Astrocyte (in vitro differentiated cells and primary cell): ENCODE measurements at regions not wholly inside any gene's neighbourhood (a gene's known extent, or its start where the extent isn't known, plus 50 kb on each side); places are given as distances from the start of the nearest gene placed in this dataset.

Source experiments
- DNase-seq: peaks from one replicate; pipeline ENCODE4 v3.0.0-alpha.2; 2010; ENCODE audit warnings: low read depth
- FAIRE-seq: peaks from 2 replicates; lab custom pipeline; 2011; peaks lifted over from hg19 to GRCh38; lab: Jason Lieb, UNC
- H2AFZ ChIP-seq: 2 replicates; pipeline ENCODE4 v1.6.0; 2012; ENCODE audit warnings: low read depth, low read length, inconsistent platforms
- H3K27ac ChIP-seq: 2 replicates; pipeline ENCODE4 v1.5.1; 2011; ENCODE audit warnings: low read depth, low read length, inconsistent platforms
- H3K27me3 ChIP-seq: 2 replicates; pipeline ENCODE4 v1.6.0; 2011; ENCODE audit warnings: low read length, inconsistent platforms; ENCODE audit not compliant: insufficient read depth
- H3K36me3 ChIP-seq: 2 replicates; pipeline ENCODE4 v1.5.1; 2011; ENCODE audit warnings: low read length, inconsistent platforms; ENCODE audit not compliant: insufficient read depth
- H3K4me1 ChIP-seq: 2 replicates; pipeline ENCODE4 v1.5.1; 2011; ENCODE audit warnings: low read length, inconsistent platforms; ENCODE audit not compliant: insufficient read depth
- H3K4me2 ChIP-seq: 2 replicates; pipeline ENCODE4 v1.6.0; 2012; ENCODE audit warnings: low read length, inconsistent platforms
- H3K4me3 ChIP-seq: 2 replicates; pipeline ENCODE4 v1.5.1; 2011; ENCODE audit warnings: low read depth, mild to moderate bottlenecking, low read length, inconsistent platforms; ENCODE audit not compliant: insufficient read depth
- H3K79me2 ChIP-seq: 2 replicates; pipeline ENCODE4 v1.6.0; 2012; ENCODE audit warnings: mild to moderate bottlenecking, low read length, inconsistent platforms; ENCODE audit not compliant: insufficient read depth
- H3K9ac ChIP-seq: 2 replicates; pipeline ENCODE4 v1.6.0; 2012; ENCODE audit warnings: mild to moderate bottlenecking, low read length, inconsistent platforms
- H3K9me3 ChIP-seq: 2 replicates; pipeline ENCODE4 v1.5.1; 2012; ENCODE audit warnings: low read depth, mild to moderate bottlenecking, low read length, inconsistent platforms; ENCODE audit not compliant: insufficient read depth
- H4K20me1 ChIP-seq: 2 replicates; pipeline ENCODE4 v1.6.0; 2012; ENCODE audit warnings: low read length, inconsistent platforms; ENCODE audit not compliant: insufficient read depth
- H3K27ac Mint-ChIP-seq: one replicate; pipeline ENCODE4 v1.8.0; 2021; ENCODE audit warnings: mild to moderate bottlenecking, mixed read lengths; ENCODE audit not compliant: unreplicated experiment
- H3K27me3 Mint-ChIP-seq: one replicate; pipeline ENCODE4 v1.8.0; 2021; ENCODE audit warnings: low read depth, mixed read lengths; ENCODE audit not compliant: unreplicated experiment
- H3K36me3 Mint-ChIP-seq: one replicate; pipeline ENCODE4 v1.8.0; 2021; ENCODE audit warnings: low read depth, mixed read lengths; ENCODE audit not compliant: unreplicated experiment
- H3K4me1 Mint-ChIP-seq: one replicate; pipeline ENCODE4 v1.8.0; 2021; ENCODE audit warnings: low read depth, mixed read lengths; ENCODE audit not compliant: unreplicated experiment
- H3K4me3 Mint-ChIP-seq: one replicate; pipeline ENCODE4 v1.8.0; 2021; ENCODE audit warnings: mild to moderate bottlenecking, moderate library complexity, mixed read lengths; ENCODE audit not compliant: unreplicated experiment
- H3K9me3 Mint-ChIP-seq: one replicate; pipeline ENCODE4 v1.8.0; 2021; ENCODE audit warnings: mild to moderate bottlenecking, mixed read lengths; ENCODE audit not compliant: unreplicated experiment
- CTCF ChIP-seq: IDR thresholded peaks from 2 replicates; pipeline ENCODE4 v1.5.1; 2011; ENCODE audit warnings: low read depth, mild to moderate bottlenecking, inconsistent platforms, low read length, moderate library complexity; ENCODE audit not compliant: insufficient read depth
- EZH2 ChIP-seq: IDR thresholded peaks from 2 replicates; pipeline ENCODE4 v1.6.1; 2012; ENCODE audit warnings: mild to moderate bottlenecking, low read length, inconsistent platforms; ENCODE audit not compliant: insufficient read depth

GRCh38 chr4:100799761-100800539 is 282.1 kb upstream of the EMCN start:
- H3K27me3 ChIP-seq: no peaks in the 10 kb centered on the region
- no peaks in the 10 kb centered on the region for H3K79me2 ChIP-seq
- H3K27ac ChIP-seq: no peak overlapping the region
- no peaks in the 10 kb centered on the region for H3K4me1 ChIP-seq
- H3K36me3 ChIP-seq: no peaks in the 10 kb centered on the region
- no peaks in the 10 kb centered on the region for H4K20me1 ChIP-seq
- no peak overlapping the region for H3K4me3 ChIP-seq
- no peak overlapping the region for H3K9ac ChIP-seq
- DNase-seq: no peak
- Mint-ChIP-seq H3K9me3 (no peaks in the 10 kb centered on the region), H3K4me1 (peaks cover 5% of the 10 kb centered on the region), H3K4me3 (no peak overlapping the region), H3K27me3 (no peaks in the 10 kb centered on the region), H3K36me3 (peaks cover 2% of the 10 kb centered on the region), H3K27ac (no peak overlapping the region)
- H2AFZ ChIP-seq: no peak overlapping the region
- TF ChIP-seq CTCF (no peak), EZH2 (no peak)
- no peak for FAIRE-seq
- no peaks in the 10 kb centered on the region for H3K9me3 ChIP-seq
- no peak overlapping the region for H3K4me2 ChIP-seq

GRCh38 chr4:100797791-100798190 is 280.0 kb upstream of the EMCN start:
- no peaks in the 10 kb centered on the region for H4K20me1 ChIP-seq
- H2AFZ ChIP-seq: no peak overlapping the region
- no peak overlapping the region for H3K9ac ChIP-seq
- H3K27me3 Mint-ChIP-seq: no peaks in the 10 kb centered on the region
- FAIRE-seq: no peak
- TF ChIP-seq EZH2 (no peak), CTCF (no peak)
- H3K9me3 Mint-ChIP-seq: no peaks in the 10 kb centered on the region
- no peak overlapping the region for H3K4me3 ChIP-seq
- H3K4me1 Mint-ChIP-seq: peaks cover 5% of the 10 kb centered on the region
- no peak overlapping the region for H3K4me3 Mint-ChIP-seq
- no peaks in the 10 kb centered on the region for H3K36me3 ChIP-seq
- H3K27ac Mint-ChIP-seq: no peak overlapping the region
- no peaks in the 10 kb centered on the region for H3K4me1 ChIP-seq
- peaks cover 2% of the 10 kb centered on the region for H3K36me3 Mint-ChIP-seq
- H3K27ac ChIP-seq: no peak overlapping the region
- no peaks in the 10 kb centered on the region for H3K9me3 ChIP-seq
- no peaks in the 10 kb centered on the region for H3K27me3 ChIP-seq
- no peak overlapping the region for H3K4me2 ChIP-seq
- peak; percentile 29 for DNase-seq
- H3K79me2 ChIP-seq: no peaks in the 10 kb centered on the region

GRCh38 chr4:100797356-100797755 is 279.5 kb upstream of the EMCN start:
- H3K4me3 Mint-ChIP-seq: no peak overlapping the region
- Histone ChIP-seq H3K79me2 (no peaks in the 10 kb centered on the region), H4K20me1 (no peaks in the 10 kb centered on the region), H3K27me3 (no peaks in the 10 kb centered on the region), H3K9ac (no peak overlapping the region), H3K4me1 (no peaks in the 10 kb centered on the region), H3K36me3 (no peaks in the 10 kb centered on the region), H3K4me3 (no peak overlapping the region), H3K27ac (no peak overlapping the region), H2AFZ (no peak overlapping the region), H3K9me3 (no peaks in the 10 kb centered on the region), H3K4me2 (no peak overlapping the region)
- TF ChIP-seq CTCF (no peak), EZH2 (no peak)
- DNase-seq (no peak), FAIRE-seq (no peak)
- no peaks in the 10 kb centered on the region for H3K27me3 Mint-ChIP-seq
- H3K4me1 Mint-ChIP-seq: peaks cover 5% of the 10 kb centered on the region
- no peak overlapping the region for H3K27ac Mint-ChIP-seq
- no peaks in the 10 kb centered on the region for H3K9me3 Mint-ChIP-seq
- peaks cover 2% of the 10 kb centered on the region for H3K36me3 Mint-ChIP-seq
